ENCODE measurements at regions not wholly inside any gene's neighbourhood (a gene's known extent, or its start where the extent isn't known, plus 50 kb on each side); places are given as distances from the start of the nearest gene placed in this dataset.

- no peak overlapping the region for H2AFZ ChIP-seq
- no peak overlapping the region for H3K9ac ChIP-seq
- H3K36me3 ChIP-seq (ENCODE audit: low read depth): no peaks in the 10 kb centered on the region
- no peaks in the 10 kb centered on the region for H3K9me2 ChIP-seq (ENCODE audit: insufficient read depth)
- WGBS, 2 experiments (ENCODE audit: low coverage in 1 of 2, low lambda C conversion rate in 2 of 2, missing lambda C conversion rate in 2 of 2): 19 to 22% methylated on average over 5 of the region's 5 CpGs
- no peaks in the 10 kb centered on the region for H4K20me1 ChIP-seq (ENCODE audit: insufficient read depth)
- no peaks in the 10 kb centered on the region for H3K79me2 ChIP-seq (ENCODE audit: insufficient read depth)
- H3K27ac ChIP-seq: no peak overlapping the region
- no peaks in the 10 kb centered on the region for H3K4me1 ChIP-seq (ENCODE audit: insufficient read depth)
- H3K4me2 ChIP-seq (ENCODE audit: unreplicated experiment): no peak overlapping the region
- H3K9me3 ChIP-seq (ENCODE audit: low read depth): no peaks in the 10 kb centered on the region
- no peak overlapping the region for H3K4me3 ChIP-seq
- in situ Hi-C loops (cut with MboI): no loop called here
- H3K27me3 ChIP-seq (replicated peaks; ENCODE audit: insufficient read depth): no peaks in the 10 kb centered on the region
- TF ChIP-seq EZH2phosphoT487 (IDR thresholded peaks at IDR 0.05; ENCODE audit: insufficient read depth, low read depth) (no peak), EZH2 (IDR thresholded peaks at IDR 0.05; ENCODE audit: insufficient read depth, poor library complexity, severe bottlenecking) (no peak)
- no peak for DNase-seq
- no peaks in the 10 kb centered on the region for H3F3A ChIP-seq (ENCODE audit: insufficient read depth)
Measured at GRCh38 chr3:166324401-166324800, 487.2 kb upstream of the BCHE start.

- TF ChIP-seq EZH2 (IDR thresholded peaks at IDR 0.05; ENCODE audit: insufficient read depth, poor library complexity, severe bottlenecking): no peak
- TF ChIP-seq EZH2phosphoT487 (IDR thresholded peaks at IDR 0.05; ENCODE audit: insufficient read depth, low read depth): no peak
- Histone ChIP-seq H3K79me2 (ENCODE audit: insufficient read depth) (no peaks in the 10 kb centered on the region), H3K27me3 (replicated peaks; ENCODE audit: insufficient read depth) (no peaks in the 10 kb centered on the region), H2AFZ (no peak overlapping the region), H3F3A (ENCODE audit: insufficient read depth) (no peaks in the 10 kb centered on the region), H3K4me2 (ENCODE audit: unreplicated experiment) (no peak overlapping the region), H4K20me1 (ENCODE audit: insufficient read depth) (no peaks in the 10 kb centered on the region), H3K9ac (no peak overlapping the region), H3K4me3 (no peak overlapping the region), H3K36me3 (ENCODE audit: low read depth) (no peaks in the 10 kb centered on the region), H3K4me1 (ENCODE audit: insufficient read depth) (no peaks in the 10 kb centered on the region), H3K27ac (no peak overlapping the region), H3K9me3 (ENCODE audit: low read depth) (no peaks in the 10 kb centered on the region), H3K9me2 (ENCODE audit: insufficient read depth) (no peaks in the 10 kb centered on the region)
- WGBS, 2 experiments (ENCODE audit: low coverage in 1 of 2, low lambda C conversion rate in 2 of 2, missing lambda C conversion rate in 2 of 2): 0 to 2% methylated on average over 1 of the region's 1 CpG
- in situ Hi-C loops (cut with MboI): no loop called here
- no peak for DNase-seq
Measured at GRCh38 chr3:166322391-166322790, 485.2 kb upstream of the BCHE start.

- in situ Hi-C loops (cut with MboI): no loop called here
- Histone ChIP-seq H3K9me2 (ENCODE audit: insufficient read depth) (no peaks in the 10 kb centered on the region), H4K20me1 (ENCODE audit: insufficient read depth) (no peaks in the 10 kb centered on the region), H3K4me1 (ENCODE audit: insufficient read depth) (no peaks in the 10 kb centered on the region), H3K4me3 (no peak overlapping the region), H3K4me2 (ENCODE audit: unreplicated experiment) (no peak overlapping the region), H3K79me2 (ENCODE audit: insufficient read depth) (no peaks in the 10 kb centered on the region), H3K36me3 (ENCODE audit: low read depth) (no peaks in the 10 kb centered on the region), H3F3A (ENCODE audit: insufficient read depth) (no peaks in the 10 kb centered on the region), H3K9me3 (ENCODE audit: low read depth) (no peaks in the 10 kb centered on the region), H2AFZ (no peak overlapping the region), H3K27ac (no peak overlapping the region), H3K27me3 (replicated peaks; ENCODE audit: insufficient read depth) (no peaks in the 10 kb centered on the region), H3K9ac (no peak overlapping the region)
- no peak for TF ChIP-seq EZH2 (IDR thresholded peaks at IDR 0.05; ENCODE audit: insufficient read depth, poor library complexity, severe bottlenecking)
- no peak for TF ChIP-seq EZH2phosphoT487 (IDR thresholded peaks at IDR 0.05; ENCODE audit: insufficient read depth, low read depth)
- no peak for DNase-seq
- 11 to 12% methylated on average over 3 of the region's 3 CpGs for WGBS, 2 experiments (ENCODE audit: low coverage in 1 of 2, low lambda C conversion rate in 2 of 2, missing lambda C conversion rate in 2 of 2)
Measured at GRCh38 chr3:166307756-166308350, 470.6 kb upstream of the BCHE start.

- no peaks in the 10 kb centered on the region for H3K9me3 ChIP-seq (ENCODE audit: low read depth)
- in situ Hi-C loops (cut with MboI): no loop called here
Measured at GRCh38 chr3:166304584-166304983, 467.4 kb upstream of the BCHE start.

GRCh38 chr3:166303681-166304080 is 466.5 kb upstream of the BCHE start:
- Histone ChIP-seq H3K4me1 (ENCODE audit: insufficient read depth) (no peaks in the 10 kb centered on the region), H3K27ac (no peak overlapping the region), H3K79me2 (ENCODE audit: insufficient read depth) (no peaks in the 10 kb centered on the region), H4K20me1 (ENCODE audit: insufficient read depth) (no peaks in the 10 kb centered on the region), H3K9me2 (ENCODE audit: insufficient read depth) (no peaks in the 10 kb centered on the region), H3K36me3 (ENCODE audit: low read depth) (no peaks in the 10 kb centered on the region), H2AFZ (no peak overlapping the region), H3K4me3 (no peak overlapping the region), H3K9me3 (ENCODE audit: low read depth) (no peaks in the 10 kb centered on the region), H3K9ac (no peak overlapping the region), H3K4me2 (ENCODE audit: unreplicated experiment) (no peak overlapping the region), H3F3A (ENCODE audit: insufficient read depth) (no peaks in the 10 kb centered on the region), H3K27me3 (replicated peaks; ENCODE audit: insufficient read depth) (no peaks in the 10 kb centered on the region)
- in situ Hi-C loops (cut with MboI): no loop called here
- no peak for DNase-seq
- TF ChIP-seq EZH2 (IDR thresholded peaks at IDR 0.05; ENCODE audit: insufficient read depth, poor library complexity, severe bottlenecking) (no peak), EZH2phosphoT487 (IDR thresholded peaks at IDR 0.05; ENCODE audit: insufficient read depth, low read depth) (no peak)

More at GRCh38 chr3:166304584-166304983, 467.4 kb upstream of the BCHE start:
- Histone ChIP-seq H3K9ac (no peak overlapping the region), H3K4me1 (ENCODE audit: insufficient read depth) (no peaks in the 10 kb centered on the region), H4K20me1 (ENCODE audit: insufficient read depth) (no peaks in the 10 kb centered on the region), H3K79me2 (ENCODE audit: insufficient read depth) (no peaks in the 10 kb centered on the region), H3K27me3 (replicated peaks; ENCODE audit: insufficient read depth) (no peaks in the 10 kb centered on the region), H3K4me3 (no peak overlapping the region), H2AFZ (no peak overlapping the region), H3K9me2 (ENCODE audit: insufficient read depth) (no peaks in the 10 kb centered on the region), H3K4me2 (ENCODE audit: unreplicated experiment) (no peak overlapping the region), H3F3A (ENCODE audit: insufficient read depth) (no peaks in the 10 kb centered on the region), H3K36me3 (ENCODE audit: low read depth) (no peaks in the 10 kb centered on the region), H3K27ac (no peak overlapping the region)
- no peak for DNase-seq
- WGBS, 2 experiments (ENCODE audit: low coverage in 1 of 2, low lambda C conversion rate in 2 of 2, missing lambda C conversion rate in 2 of 2): 6 to 19% methylated on average over 4 of the region's 4 CpGs
- TF ChIP-seq EZH2phosphoT487 (IDR thresholded peaks at IDR 0.05; ENCODE audit: insufficient read depth, low read depth): no peak
- TF ChIP-seq EZH2 (IDR thresholded peaks at IDR 0.05; ENCODE audit: insufficient read depth, poor library complexity, severe bottlenecking): no peak
